OCI-LY3 (cell line): ENCODE measurements at regions not wholly inside any gene's neighbourhood (a gene's known extent, or its start where the extent isn't known, plus 50 kb on each side); places are given as distances from the start of the nearest gene placed in this dataset.

Experiments
- CTCF ChIP-seq: fragments of 200-600, 300-600 bp; sonication (generic); IDR thresholded peaks from 2 replicates; pipeline ENCODE4 v1.5.1; 2014; ENCODE audit warnings: antibody characterized with exemption, low read length, low read depth
- EZH2phosphoT487 ChIP-seq: fragments of 200-600 bp; shearing (Covaris generic); IDR thresholded peaks from 2 replicates; pipeline ENCODE4 v1.6.1; 2018; ENCODE audit warnings: antibody characterized with exemption, mixed run types, low read depth

- TF ChIP-seq CTCF (no peak), EZH2phosphoT487 (no peak)
These were observed 635.0 kb downstream of the ZIC1 start for GRCh38 chr3:148044151-148044550.
